ENCODE measurements at regions not wholly inside any gene's neighbourhood (a gene's known extent, or its start where the extent isn't known, plus 50 kb on each side); places are given as distances from the start of the nearest gene placed in this dataset.

DNA sequence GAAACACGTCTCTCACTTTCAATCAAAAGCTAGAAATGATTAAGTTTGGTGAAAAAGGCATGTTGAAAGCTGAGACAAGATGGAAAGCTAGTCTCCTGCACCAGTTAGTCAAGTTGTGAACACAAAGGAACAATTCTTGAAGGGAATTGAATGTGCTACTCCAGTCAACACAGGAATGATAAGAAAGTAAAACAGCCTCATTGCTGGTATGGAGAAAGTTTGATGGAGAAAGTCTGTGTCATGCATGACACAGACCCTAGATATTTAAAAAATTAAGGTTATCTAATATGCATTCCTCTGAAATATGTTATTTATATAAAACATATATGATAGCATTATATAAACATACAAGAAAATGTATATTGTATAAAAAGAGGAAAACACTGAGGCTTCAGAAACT lies 699.4 kb upstream of the FZD8 start:
- TF ChIP-seq, protein P1, sequence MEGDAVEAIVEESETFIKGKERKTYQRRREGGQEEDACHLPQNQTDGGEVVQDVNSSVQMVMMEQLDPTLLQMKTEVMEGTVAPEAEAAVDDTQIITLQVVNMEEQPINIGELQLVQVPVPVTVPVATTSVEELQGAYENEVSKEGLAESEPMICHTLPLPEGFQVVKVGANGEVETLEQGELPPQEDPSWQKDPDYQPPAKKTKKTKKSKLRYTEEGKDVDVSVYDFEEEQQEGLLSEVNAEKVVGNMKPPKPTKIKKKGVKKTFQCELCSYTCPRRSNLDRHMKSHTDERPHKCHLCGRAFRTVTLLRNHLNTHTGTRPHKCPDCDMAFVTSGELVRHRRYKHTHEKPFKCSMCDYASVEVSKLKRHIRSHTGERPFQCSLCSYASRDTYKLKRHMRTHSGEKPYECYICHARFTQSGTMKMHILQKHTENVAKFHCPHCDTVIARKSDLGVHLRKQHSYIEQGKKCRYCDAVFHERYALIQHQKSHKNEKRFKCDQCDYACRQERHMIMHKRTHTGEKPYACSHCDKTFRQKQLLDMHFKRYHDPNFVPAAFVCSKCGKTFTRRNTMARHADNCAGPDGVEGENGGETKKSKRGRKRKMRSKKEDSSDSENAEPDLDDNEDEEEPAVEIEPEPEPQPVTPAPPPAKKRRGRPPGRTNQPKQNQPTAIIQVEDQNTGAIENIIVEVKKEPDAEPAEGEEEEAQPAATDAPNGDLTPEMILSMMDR (IDR thresholded peaks at IDR 0.05; ENCODE audit: low read length): no peak
- no peak for TF ChIP-seq EZH2 (optimal IDR thresholded peaks at IDR 0.05; ENCODE audit: low read depth, low read length)

All from MM.1S (cell line).